ENCODE measurements at regions not wholly inside any gene's neighbourhood (a gene's known extent, or its start where the extent isn't known, plus 50 kb on each side); places are given as distances from the start of the nearest gene placed in this dataset.
"Not testable (repeated sequence)": the region's sequence is repeated elsewhere in the genome, so short reads cannot be mapped to it uniquely, and the experiment has no call there.

DNA sequence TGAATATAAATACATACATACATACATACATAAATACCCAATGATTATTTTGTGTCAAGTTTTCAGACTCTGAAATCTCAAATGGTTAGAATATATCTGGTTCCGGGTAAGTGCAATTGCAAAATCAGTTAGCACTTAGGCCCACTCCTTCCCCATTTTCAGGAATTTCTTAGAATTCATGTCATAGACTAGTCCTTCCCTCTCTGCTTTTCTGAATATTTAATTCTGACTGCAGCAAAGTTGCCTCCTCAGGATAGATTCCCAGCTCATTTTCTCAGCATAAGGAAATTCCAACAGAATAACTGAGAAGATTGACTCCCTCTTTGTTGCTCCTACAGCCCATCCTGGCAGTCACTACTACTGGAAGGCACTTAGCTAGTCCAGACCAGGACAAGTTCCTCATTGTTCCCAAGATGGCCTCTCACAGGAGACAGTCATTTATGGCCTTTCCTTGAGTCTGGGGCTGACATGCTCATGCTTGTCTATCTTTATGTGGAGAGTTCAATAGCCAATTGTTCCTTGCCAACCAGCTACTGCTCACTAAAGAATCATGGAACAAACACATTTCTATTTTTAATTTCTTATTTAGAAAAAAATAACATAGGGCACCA is 142.9 kb upstream of the ITGB1 start:
- no peak for DNase-seq

DNA sequence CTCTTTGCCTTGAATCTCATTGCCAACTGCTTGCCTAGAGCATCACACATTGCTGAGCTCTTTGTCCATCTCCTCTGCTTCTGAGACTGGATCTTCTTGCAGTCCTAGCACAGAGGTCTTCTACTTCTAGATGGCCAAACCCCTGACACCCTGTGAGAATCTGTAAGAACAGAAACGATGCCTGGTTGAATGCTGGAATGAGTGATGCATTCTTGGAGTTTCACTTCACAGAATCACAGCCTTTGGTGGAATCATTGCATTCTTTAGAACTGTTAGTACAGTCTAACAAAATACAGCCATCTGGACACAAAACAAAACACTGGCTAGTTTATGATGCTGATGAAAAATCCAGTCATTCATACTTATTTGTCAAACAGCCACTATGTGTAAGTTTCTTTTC is 141.7 kb upstream of the ITGB1 start:
- no peak for DNase-seq

DNA sequence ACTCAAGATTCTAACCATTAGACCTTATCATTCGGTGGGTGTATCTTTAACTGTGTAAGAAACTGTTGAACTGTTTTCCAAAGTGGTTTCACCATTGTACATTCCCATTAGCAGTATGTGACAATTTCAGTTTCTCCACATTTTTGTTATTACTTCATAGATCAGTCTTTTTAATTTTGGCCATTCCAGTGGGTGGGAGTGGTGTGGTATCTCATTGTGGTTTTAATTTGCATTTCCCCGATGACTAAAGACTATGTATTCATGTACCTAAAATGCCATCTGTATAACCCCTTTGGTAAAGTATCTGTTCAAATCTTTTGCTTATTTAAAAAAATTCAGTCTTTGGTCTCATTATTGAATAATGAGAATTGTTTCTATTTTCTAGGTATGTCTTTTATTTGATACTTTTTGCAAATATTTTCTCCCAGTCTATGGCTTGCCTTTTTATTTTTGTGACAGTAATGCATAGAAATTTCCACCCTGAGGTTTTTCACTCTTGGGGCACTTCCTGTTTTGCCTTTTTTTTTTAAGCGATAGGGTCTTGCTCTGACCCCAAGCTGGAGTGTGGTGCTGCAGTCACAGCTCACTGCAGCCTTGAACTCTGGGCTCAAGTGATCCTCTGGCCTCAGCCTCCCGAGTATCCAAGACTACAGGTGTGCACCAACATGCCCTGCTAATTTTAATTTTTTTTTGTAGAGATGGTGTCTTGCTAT is 141.1 kb upstream of the ITGB1 start:
- no peak for DNase-seq

DNA sequence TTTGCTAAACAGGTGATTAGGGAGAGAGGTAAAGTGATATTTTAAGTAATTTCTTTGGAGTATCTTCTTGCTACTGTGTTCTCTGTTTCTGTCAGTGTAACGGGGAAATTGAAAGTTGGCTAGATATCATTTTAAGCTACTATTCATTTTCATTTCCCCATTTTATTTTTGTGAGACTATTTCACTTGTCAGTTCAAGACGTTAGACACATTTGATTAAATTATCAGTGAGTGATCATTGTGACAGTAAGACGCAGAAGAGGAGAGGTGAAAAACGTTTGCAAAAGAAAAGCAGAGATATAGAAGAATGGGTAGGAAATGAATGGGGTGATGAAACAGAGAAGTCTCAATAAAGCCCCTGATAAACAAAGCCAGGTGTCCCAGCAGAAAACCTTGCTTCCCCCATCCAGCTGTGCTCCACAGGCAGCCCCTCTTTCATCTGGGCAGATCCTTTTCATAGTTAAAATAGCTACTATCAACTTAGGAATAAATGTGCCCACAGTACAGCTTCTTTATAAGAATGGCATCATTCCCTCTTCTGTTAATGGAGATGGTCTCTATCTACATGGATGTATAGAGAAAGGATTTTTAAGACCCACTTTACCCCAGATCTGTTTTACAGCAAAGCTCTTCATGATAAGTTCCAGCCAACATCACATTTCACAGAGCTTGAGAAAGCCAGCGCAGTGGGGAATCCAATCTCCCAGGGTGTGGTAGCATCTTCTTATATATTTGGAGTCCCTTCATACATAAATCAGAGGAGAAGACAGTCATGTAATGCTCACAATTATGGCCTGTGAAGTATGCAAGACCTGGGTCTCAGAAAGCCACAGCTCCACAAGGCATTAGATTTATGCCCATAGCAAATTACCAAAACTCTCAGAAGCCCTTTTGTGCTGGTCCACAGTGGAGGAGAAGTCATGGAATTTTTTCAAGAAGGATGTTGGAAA is 138.1 kb upstream of the ITGB1 start:
- no peak for DNase-seq

DNA sequence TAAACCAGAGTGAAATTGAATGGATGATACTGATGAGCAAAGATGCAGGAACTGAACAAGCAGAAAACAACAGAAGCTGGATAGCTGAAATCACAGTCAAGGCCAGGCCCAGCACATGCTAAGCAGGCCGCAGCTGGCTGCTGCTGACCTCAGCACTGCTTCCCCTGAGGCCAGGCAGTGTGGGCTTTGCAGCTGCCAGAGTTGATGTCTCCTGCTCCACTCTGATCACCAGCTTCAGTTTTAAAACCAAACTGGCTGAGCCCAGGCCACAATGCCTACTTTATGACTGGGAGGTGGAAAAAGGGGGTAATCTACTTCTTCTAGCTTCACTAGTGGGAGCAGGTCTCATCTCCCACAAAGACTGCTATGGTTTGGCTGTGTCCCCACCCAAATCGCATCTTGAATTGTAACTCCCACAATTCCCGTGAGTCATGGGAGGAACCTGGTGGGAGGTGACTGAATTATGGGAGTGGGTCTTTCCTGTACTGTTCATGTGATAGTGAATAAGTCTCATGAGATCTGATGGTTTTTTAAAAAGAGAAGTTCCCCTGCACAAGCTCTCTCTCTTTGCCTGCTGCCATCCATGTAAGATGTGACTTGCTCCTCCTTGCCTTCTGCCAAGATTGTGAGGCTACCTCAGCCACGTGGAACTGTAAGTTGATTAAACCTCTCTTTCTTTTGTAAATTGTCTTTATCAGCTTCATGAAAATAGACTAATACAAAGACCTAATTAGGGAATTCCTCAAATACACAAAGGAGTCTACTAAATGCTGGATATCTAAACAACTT is 136.4 kb upstream of the ITGB1 start:
- no peak for DNase-seq

DNA sequence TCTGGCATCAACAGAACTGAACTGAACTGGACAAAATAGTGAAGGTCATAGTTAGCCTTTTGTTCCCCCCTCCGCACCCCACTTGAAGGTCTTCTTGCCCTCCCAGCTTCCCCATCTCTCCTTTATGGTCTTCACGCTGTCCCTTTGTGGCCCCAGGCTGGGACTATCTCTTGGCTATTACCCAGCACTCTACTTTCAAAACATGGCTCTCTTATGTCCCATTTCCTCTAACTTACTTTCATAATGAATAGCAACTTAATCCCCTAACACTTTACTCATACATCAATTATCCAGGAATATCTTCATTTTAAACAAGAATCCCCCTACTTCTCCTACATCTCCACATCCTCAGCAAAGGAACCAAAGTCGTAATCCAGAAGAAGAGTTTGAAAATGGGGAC is 135.3 kb upstream of the ITGB1 start:
- DNase-seq: no peak

DNA sequence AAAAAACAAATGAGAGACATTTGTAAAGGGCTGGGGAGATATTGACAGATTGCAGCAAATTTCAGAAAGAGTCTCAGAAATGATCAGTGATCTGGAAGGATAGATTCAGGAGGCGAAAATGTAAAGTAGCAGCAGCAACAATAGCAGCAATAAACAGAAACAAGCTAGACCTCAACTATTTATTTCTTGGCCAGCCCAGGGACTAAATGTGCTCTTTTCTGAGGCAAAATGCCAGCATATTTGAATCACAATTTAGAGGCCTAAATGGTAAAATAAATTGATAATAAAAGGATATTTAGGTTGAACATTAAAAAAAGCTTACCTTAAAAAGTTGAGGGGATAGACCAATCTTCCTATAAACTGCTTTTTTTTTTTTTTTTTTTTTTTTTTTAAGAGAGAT is 134.6 kb upstream of the ITGB1 start:
- DNase-seq: no peak

DNA sequence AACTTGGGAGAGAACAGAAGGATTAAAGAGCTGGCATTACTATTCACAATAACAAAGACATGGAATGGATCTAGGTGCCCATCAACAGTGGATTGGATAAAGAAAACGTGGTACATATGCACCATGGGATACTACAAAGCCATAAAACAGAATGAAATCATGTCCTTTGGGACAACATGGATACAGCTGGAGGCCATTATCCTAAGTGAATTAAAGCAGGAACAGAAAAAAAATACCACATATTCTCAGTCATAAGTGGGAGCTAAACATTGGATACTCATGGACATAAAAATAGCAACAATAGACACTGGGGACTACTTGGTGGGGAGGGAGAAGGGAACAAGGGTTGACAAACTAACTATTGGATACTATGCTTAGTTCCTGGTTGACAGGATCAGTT is 133.2 kb upstream of the ITGB1 start:
- no peak for DNase-seq

DNA sequence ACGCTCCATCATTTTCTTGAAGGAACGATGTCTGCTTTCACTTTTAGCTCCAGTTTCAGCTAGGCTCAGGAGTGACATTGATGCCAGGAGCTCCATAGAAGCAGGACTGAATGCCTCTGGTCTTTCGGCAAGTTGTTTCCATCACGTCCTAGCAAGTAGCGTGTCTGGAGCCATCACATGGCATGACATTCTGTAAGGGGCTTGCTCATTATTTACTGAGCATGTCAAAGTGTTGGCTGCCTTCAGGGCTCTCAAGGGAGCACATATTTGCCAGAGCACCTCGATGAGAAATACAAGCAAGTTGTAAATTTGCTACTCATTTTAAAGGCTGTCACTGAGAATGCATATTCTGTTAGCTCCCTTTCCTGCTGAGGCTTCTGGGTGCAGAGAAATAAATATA is 131.0 kb upstream of the ITGB1 start:
- no peak for DNase-seq

DNA sequence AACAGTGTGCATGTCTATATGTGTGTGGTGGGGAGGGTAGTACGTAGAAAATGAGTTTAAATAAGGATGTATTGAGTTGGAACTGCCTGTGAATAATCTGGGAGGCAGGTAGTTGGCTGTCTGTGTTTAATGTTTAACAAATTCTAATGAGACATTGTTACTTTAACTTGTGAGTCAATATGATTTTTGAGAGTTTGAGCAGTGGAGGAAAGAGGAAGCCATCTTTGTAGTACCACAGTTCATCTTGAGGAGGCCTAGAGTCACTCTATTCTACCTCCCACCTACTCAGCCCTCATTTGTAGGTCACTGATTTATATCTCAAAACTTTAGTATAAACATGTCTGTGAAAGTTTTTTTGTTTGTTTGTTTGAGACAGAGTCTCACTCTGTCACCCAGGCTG is 129.9 kb upstream of the ITGB1 start:
- no peak for DNase-seq

DNA sequence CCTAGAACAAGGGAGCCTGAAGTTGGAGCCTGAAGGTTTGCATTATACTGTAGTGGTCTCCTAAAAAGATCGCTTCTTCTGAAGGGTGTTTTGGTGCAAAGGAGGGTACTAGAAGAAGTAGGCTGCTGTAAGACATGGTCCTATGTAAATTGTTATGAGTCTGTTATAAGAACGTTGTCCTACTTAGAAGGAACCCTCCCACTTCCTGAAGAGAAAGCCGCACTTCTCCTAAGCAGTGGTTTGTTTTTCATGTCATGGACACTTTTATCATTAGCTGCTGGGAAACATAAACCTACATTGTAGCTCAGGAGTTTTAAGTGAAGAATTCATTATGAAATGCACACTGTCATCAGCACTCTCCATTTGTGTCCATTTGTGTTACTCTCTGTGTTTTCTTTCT is 129.1 kb upstream of the ITGB1 start:
- DNase-seq: no peak

DNA sequence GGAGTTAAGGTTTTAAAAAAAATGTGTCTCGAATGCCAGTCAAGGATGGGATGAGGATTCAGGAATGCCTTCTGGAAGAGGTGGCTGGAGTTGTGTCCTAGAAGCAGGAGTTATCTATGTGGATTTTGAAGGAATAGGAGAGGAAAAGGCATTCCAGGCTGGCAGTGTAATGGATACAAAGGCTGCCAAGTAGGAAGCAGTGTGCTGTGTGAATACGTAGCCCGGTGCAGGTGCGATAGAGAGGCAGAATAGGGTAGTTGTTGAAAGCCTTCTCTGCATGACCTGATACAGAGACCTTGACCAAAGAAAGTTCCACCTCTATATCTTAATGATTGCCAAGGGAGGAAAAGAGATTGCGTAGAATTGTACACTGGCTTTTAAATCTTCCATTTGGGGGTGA is 128.1 kb upstream of the ITGB1 start:
- DNase-seq: no peak

DNA sequence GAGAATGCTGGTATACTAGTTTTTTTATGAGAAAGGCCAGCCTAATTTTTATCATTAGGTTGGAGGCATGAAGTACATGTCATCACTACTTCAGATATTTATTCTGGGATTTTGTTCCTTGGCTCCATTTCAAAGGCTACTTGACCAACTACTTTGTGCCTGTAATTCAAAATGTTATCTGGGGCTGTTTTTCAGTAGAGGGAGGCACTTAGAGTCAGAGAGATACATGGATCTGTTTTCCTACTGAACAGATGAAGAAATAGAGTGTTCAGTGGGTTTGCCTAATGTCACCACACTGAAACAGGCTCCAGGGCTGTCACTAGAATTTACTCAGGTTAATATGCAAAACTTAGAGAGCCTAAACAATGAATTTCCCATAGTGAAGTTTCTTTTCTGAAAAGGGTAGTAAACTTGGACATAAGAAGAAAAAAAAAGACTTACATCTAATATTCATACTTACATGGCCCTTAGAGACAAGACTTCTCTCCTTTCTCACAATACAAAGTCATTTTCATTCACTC is 127.3 kb upstream of the ITGB1 start:
- DNase-seq: no peak

DNA sequence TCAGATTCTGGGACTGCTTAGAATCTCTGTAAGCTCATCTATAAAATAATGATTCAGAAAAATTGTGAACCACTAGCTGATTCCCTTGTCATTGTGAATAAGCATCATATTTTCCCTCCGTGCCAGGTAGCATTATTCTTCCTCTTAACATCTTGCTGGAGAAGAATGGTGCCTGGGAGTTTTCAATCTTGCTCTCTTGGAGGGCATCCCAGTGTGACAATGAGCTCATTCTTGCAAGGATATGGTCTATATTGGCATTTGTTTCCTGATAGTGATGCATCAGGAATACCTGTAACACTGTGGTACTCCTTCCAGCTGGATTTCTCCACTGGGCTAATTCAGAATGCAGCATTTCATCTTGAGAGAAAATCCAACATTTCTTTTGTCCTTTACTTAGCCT is 126.4 kb upstream of the ITGB1 start:
- no peak for DNase-seq

DNA sequence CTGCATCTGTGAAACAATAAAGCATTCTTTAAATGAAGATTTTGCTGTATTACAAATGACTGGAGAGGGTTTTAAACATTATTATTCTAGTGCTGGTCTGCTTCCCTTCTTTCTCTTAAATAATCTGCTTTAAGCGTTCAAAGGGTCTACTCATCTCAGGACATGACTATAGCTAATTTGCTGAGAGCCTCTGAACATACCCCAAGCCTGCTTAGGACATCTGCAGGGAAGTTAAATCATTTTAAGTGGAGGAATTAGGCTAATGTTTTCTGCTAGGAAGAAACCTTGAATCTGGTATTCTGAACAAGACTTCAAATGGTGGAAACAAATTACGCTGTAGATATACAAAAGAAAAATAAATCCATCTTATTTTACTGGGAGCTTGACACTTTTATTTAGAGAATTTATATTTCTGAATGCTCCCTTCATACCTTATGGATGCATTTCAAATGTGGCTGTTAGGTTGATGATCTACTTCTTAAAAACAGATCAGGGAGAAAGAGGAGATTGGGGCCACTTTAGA is 124.4 kb upstream of the ITGB1 start:
- DNase-seq: no peak

DNA sequence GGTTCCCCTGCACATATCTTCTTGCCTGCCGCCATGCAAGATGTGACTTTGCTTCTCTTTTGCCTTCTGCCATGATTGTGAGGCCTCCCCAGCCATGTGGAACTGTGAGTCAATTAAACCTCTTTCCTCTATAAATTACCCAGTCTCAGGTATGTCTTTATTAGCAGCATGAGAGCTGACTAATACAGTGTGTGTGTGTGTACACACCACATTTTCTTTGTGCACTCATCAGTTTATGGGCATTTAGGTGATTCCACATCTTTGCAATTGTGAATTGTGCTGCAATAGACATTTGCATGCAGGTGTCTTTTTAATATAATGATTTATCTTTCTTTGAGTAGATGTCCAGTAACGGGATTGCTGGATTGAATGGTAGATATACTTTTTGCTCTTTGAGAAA is 122.4 kb upstream of the ITGB1 start:
- DNase-seq: not testable (repeated sequence)

DNA sequence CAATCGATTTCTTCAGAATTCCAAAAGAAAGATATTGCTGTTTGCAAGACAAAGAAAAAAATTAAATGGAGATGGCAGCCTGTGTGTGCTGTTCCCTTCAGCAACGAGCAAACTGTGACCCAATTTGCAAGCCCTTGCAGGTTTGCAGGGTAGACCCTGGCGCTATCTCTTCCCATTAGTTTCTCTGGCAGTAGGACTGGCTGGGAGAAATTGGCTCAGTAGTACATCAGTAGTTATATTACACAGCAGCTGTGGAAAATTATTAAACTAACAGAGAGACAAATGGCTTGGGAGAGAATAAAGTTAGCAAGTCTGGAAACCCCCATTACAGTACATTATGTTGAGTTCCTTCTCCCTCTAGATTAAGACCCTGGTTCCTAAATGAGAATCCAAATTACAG is 116.4 kb upstream of the ITGB1 start:
- no peak for DNase-seq

DNA sequence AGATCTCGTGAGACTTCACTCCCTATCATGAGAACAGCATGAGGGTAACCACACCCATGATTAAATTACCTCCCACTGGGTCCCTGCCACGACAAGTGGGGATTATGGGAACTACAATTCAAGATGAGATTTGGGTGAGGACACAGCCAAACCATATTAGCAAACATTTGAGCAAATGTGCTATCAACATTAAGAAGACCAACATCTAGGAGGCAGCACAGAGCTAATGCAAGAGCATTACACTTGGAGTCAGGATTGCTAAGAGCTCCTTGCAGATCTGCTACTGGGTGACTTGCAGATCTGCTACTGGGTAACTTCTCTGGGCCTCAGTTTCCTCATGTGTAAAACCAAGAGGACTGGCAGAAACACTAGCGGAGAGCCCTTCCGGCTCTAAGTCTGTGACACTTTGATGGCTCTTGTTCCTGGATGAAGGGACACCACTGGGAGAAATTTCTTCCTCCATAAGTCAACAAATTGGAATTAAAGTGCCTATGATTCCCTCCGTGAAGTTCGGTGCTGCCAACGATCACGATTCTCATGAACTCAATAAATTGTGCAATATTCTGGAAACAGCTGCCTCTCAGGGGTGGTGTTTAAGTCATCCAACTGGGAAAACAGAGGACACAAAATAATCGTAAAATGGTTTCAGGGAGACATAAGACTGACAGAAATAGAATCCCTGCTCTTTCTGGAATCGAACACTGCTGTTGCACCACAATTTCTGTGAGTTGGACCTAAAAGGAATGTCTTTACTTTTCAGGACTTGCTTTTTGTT is 115.8 kb upstream of the ITGB1 start:
- DNase-seq: no peak

DNA sequence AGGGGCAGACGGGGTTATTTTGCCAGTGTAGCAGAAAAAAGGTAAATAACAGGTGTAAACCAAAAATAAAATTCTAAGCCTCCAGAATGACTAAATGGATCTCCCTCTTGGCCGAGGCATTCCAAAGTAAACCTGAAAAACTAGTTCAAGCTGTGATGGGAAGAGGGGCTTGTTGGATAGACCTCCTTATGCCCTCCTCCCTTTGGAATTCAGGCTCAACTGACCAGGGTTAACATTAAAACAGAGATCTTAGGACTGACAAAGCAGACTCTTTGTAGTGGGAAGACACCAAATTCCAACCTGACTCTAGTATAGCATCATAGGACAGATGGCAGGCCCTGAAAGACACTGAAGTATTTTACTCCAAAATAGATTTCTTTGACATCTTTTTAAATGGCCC is 113.8 kb upstream of the ITGB1 start:
- DNase-seq: no peak

DNA sequence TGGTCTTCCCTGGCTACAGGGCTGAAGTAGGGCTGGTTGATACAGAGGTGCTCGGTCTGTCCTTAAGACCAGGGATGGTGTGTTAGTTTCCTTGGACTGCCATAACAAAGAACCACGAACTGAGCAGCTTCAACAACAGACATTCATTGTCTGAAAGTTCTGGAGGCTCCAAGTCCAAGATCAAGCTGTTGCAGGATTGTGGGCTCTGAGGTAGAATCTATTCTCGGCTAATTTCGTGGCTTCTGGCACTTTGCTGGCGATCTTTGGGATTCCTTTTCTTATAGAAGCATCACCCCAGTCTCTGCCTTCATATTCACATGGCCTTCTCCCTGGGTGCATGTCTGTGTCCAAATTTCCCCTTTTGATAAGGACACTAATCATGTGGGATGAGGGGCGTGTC is 112.1 kb upstream of the ITGB1 start:
- DNase-seq: no peak

DNA sequence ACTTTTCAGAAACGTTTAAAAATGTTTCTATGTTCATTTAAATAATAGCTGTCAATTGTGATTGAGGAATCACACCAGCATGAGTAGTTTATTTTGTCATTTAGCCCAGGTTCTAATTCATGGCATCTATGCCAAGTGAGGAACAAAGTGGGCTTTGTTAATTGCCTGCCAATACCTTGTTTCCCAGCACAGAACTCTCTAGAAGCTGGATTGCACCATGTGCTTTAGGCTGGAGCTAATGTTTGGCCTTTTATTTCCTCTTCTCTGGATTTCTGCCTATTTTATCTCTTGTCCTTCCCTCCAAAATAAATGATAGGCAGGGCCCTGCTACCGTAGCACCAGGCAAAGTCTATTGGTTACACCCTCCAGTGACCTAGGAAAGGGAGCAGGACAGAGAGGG is 109.9 kb upstream of the ITGB1 start:
- no peak for DNase-seq

DNA sequence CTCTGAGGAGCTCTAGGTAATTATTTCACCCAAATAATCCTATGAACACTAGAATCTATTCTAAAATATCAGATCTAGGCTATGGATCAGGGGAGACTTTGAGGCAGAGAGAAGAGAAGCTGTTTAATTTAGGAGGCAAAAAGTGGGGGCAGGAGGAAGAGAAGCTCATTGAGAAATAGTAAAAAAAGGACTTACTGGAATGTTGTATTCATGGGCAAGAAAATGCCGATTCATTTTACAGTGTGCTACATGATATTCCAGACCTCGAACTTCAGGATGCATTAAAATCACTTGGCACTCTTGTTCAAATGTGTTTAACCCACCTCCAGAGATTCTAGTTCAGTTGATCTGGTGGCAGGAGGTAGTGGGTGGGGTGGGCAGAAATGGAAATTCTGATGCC is 109.5 kb upstream of the ITGB1 start:
- no peak for DNase-seq
